ENCODE measurements at regions not wholly inside any gene's neighbourhood (a gene's known extent, or its start where the extent isn't known, plus 50 kb on each side); places are given as distances from the start of the nearest gene placed in this dataset.

- H3K4me1 Mint-ChIP-seq: no peaks in the 10 kb centered on the region
- no peak for ATAC-seq
- no peak for DNase-seq (ENCODE audit: low spot score in 2 of 2)
- H3K36me3 Mint-ChIP-seq: no peaks in the 10 kb centered on the region
- no peak overlapping the region for H3K27ac Mint-ChIP-seq
- no peaks in the 10 kb centered on the region for H3K9me3 Mint-ChIP-seq
- no peak overlapping the region for H3K4me3 Mint-ChIP-seq
These were observed 360.8 kb upstream of the MCTP2 start for GRCh38 chr15:93870583-93870982.

- Mint-ChIP-seq H3K36me3 (no peaks in the 10 kb centered on the region), H3K4me3 (no peak overlapping the region), H3K9me3 (no peaks in the 10 kb centered on the region), H3K4me1 (peaks cover 9% of the 10 kb centered on the region), H3K27ac (no peak overlapping the region)
- DNase-seq (ENCODE audit: low spot score in 2 of 2): no peak
- ATAC-seq: no peak
These were observed 364.4 kb upstream of the MCTP2 start for GRCh38 chr15:93866948-93867347.

DNA sequence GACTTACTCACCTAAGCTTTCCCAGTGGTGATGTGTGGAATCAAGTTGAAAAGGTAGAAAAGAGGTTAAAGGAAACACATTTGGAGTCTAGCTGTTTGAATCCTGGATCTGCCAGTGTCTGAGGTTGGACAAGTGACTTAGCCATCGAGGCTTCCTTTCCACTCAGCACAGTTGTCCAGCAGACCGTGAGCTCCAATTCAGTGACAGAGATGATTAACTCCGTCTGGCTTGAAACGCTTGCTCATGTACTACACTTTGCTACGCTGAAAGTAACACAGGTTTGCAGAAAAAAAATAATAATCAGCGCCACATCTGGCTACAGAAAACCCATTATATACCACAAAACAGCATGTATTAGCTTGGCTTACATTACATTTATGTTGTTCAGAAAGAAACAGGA lies 364.9 kb upstream of the MCTP2 start:
- H3K36me3 Mint-ChIP-seq: no peaks in the 10 kb centered on the region
- no peak overlapping the region for H3K27ac Mint-ChIP-seq
- DNase-seq (ENCODE audit: low spot score in 2 of 2) (no peak), ATAC-seq (no peak)
- H3K4me3 Mint-ChIP-seq: no peak overlapping the region
- H3K9me3 Mint-ChIP-seq: no peaks in the 10 kb centered on the region
- peaks cover 13% of the 10 kb centered on the region for H3K4me1 Mint-ChIP-seq

DNA sequence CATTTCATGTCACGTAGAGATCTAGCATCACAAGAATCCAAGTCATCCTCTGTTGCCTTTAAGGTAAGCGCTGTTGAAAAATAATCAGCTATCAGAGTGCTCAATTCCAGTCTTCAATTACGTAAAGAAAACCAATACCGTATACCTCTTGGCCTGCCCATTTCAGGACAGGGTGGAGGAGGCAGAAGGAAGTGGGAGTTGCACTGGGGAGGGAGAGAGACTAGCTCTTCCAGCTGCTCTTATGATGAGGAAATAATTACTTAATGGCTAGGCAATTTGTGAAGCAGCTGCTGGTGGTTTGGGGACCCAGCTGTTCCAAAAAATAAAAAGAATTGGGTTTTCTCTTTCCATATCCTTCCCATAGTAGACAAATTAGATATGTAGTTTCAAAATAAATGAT lies 365.8 kb upstream of the MCTP2 start:
- Mint-ChIP-seq H3K4me1 (peaks cover 17% of the 10 kb centered on the region), H3K36me3 (no peaks in the 10 kb centered on the region), H3K27ac (no peak overlapping the region), H3K4me3 (no peak overlapping the region), H3K9me3 (no peaks in the 10 kb centered on the region)
- ATAC-seq (no peak), DNase-seq (ENCODE audit: low spot score in 2 of 2) (peak in 1 of 2 donors; percentile 7)

GRCh38 chr15:93862791-93863190 lies 368.6 kb upstream of the MCTP2 start:
- Mint-ChIP-seq H3K27ac (no peak overlapping the region), H3K4me1 (peaks cover 17% of the 10 kb centered on the region), H3K4me3 (no peak overlapping the region), H3K9me3 (no peaks in the 10 kb centered on the region), H3K36me3 (no peaks in the 10 kb centered on the region)
- DNase-seq (ENCODE audit: low spot score in 2 of 2) (peak in 1 of 2 donors; percentile 30), ATAC-seq (no peak)

DNA sequence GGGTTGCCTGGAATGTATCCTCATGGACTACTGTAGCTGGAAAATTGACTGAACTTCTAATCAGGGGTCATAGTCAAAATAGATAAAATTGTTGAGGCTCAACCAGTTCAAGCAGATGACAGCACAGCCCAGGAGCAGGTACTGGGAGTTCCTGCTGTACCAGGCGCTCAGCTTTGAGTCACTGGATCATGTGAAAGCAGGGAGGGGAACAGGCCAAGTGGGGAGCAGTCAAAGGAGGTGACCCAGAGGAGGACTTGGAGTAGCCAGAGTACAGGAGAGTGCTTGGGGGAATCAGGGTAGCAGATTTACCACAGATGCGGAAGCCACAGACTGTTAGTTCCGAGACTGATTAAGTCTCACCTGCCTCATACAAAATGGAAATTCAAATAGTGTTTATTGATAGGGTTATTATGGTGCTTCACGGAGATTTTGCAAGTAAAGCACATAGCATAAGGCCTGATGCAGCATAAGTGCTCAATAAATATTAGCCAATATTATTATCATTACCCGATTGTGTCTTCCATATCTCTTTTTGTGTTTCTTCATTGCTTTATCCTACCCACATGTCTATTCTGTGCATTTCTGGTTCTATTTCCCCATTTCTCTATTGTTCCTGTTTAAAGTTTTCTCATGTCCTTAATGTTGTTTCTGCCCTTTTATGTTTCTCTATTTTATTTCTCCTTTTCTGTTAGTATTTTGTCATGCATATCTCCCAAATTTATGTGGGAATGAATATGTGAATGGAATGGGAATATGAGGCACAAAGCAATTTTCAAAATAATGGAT lies 369.2 kb upstream of the MCTP2 start:
- H3K4me1 Mint-ChIP-seq: peaks cover 17% of the 10 kb centered on the region
- DNase-seq (ENCODE audit: low spot score in 2 of 2) (peak in 1 of 2 donors; percentile 28), ATAC-seq (no peak)
- H3K4me3 Mint-ChIP-seq: peak overlapping the region; percentile 8
- no peak overlapping the region for H3K27ac Mint-ChIP-seq
- H3K36me3 Mint-ChIP-seq: no peaks in the 10 kb centered on the region
- H3K9me3 Mint-ChIP-seq: no peaks in the 10 kb centered on the region

- peak overlapping the region; percentile 8 for H3K4me3 Mint-ChIP-seq
- DNase-seq (ENCODE audit: low spot score in 2 of 2) (peak in 1 of 2 donors; percentile 28), ATAC-seq (peak; percentile 80)
- H3K36me3 Mint-ChIP-seq: no peaks in the 10 kb centered on the region
- H3K9me3 Mint-ChIP-seq: no peaks in the 10 kb centered on the region
- peaks cover 17% of the 10 kb centered on the region for H3K4me1 Mint-ChIP-seq
- no peak overlapping the region for H3K27ac Mint-ChIP-seq
These were observed 369.9 kb upstream of the MCTP2 start for GRCh38 chr15:93861413-93861812.

DNA sequence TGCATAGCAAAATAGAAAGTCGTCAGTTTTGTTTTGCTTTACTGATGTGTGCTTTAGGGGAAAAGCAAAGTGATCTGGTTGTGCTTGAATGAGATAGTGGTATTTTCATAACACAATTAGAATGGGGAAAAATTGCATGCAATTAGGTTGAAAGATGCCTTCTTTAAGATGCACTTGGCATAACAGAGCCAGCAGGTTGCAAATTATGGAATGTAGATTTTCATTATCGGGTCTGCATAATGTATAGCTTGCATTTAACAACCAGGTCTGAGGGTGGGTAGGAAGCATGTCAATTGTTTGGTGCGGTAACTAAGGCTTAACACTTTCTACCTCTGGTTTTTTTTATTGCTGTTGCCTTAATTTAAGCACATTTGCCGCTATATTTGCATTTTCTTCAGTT lies 370.7 kb upstream of the MCTP2 start:
- no peak overlapping the region for H3K27ac Mint-ChIP-seq
- no peak overlapping the region for H3K4me3 Mint-ChIP-seq
- no peak for ATAC-seq
- peaks cover 17% of the 10 kb centered on the region for H3K4me1 Mint-ChIP-seq
- H3K36me3 Mint-ChIP-seq: no peaks in the 10 kb centered on the region
- H3K9me3 Mint-ChIP-seq: no peaks in the 10 kb centered on the region
- DNase-seq (ENCODE audit: low spot score in 2 of 2): peak in 1 of 2 donors; percentile 13

DNA sequence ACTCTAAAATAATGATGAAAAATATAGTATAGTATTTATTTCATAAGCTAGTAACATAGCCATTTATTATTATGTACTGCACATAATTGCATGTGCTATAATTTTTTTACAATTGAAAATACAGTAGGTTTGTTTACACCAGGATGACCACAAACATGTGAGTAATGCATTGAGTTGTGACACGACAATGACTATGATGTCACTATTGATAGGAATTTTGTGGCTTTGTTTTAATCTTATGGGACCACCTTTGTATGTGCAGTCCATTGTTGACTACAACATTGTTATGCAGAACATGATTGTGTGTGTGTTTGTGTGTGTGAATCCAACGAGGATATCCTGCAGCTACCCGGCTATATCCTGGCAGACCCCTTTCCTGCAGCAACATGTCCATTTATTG lies 372.2 kb upstream of the MCTP2 start:
- DNase-seq (ENCODE audit: low spot score in 2 of 2) (no peak), ATAC-seq (no peak)
- no peaks in the 10 kb centered on the region for H3K9me3 Mint-ChIP-seq
- H3K36me3 Mint-ChIP-seq: no peaks in the 10 kb centered on the region
- H3K4me1 Mint-ChIP-seq: peaks cover 17% of the 10 kb centered on the region
- no peak overlapping the region for H3K27ac Mint-ChIP-seq
- H3K4me3 Mint-ChIP-seq: no peak overlapping the region

GRCh38 chr15:93855181-93855826 lies 376.1 kb upstream of the MCTP2 start:
- Mint-ChIP-seq H3K4me3 (no peak overlapping the region), H3K9me3 (no peaks in the 10 kb centered on the region), H3K27ac (no peak overlapping the region), H3K36me3 (no peaks in the 10 kb centered on the region), H3K4me1 (no peaks in the 10 kb centered on the region)
- no peak for ATAC-seq
- no peak for DNase-seq (ENCODE audit: low spot score in 2 of 2)

DNA sequence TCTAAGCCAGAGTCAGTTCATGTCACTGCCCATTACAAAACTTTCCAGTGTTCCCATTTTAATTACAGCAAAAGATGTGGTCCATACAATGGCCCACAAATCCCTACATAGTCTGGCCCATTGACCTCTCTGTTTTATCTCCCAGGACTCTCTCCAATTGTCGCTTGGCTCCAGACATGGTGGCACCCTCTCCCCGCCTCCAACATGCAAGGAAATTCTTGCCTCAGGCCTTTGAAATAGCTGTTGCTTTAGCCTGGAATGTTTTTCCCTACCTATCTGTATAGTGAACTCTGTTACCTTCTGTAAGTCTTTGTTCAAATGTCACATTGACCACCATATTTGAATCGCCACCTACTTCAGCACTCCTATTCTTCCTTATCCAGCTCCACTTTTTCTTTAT lies 377.3 kb upstream of the MCTP2 start:
- Mint-ChIP-seq H3K9me3 (no peaks in the 10 kb centered on the region), H3K4me3 (no peak overlapping the region), H3K36me3 (no peaks in the 10 kb centered on the region), H3K27ac (no peak overlapping the region), H3K4me1 (no peaks in the 10 kb centered on the region)
- ATAC-seq (no peak), DNase-seq (ENCODE audit: low spot score in 2 of 2) (no peak)

- ATAC-seq (no peak), DNase-seq (ENCODE audit: low spot score in 2 of 2) (no peak)
- Mint-ChIP-seq H3K27ac (no peak overlapping the region), H3K9me3 (no peaks in the 10 kb centered on the region), H3K4me1 (no peaks in the 10 kb centered on the region), H3K36me3 (no peaks in the 10 kb centered on the region), H3K4me3 (no peak overlapping the region)
These were observed 378.6 kb upstream of the MCTP2 start for GRCh38 chr15:93852761-93853160.

DNA sequence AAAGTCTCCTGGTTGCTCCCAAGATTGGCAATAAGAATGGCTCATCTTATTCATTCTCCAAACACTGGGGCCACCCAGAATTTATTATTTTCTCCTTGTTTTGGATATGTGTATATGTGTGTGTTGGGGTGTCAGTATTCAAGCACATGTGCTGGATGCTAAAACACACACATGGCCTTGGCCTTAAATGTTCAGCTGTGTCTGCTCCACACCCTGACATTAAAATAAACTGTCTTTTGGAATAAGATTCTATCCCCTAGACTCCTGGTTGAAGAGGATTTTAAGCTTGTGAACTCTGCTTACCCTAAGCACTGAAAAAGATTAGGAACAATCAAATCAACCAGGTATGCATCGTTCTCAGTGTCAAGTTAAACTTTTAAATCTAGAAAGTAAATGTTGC lies 382.9 kb upstream of the MCTP2 start:
- ATAC-seq (no peak), DNase-seq (ENCODE audit: low spot score in 2 of 2) (no peak)
- H3K9me3 Mint-ChIP-seq: no peaks in the 10 kb centered on the region
- H3K27ac Mint-ChIP-seq: no peak overlapping the region
- H3K4me1 Mint-ChIP-seq: no peaks in the 10 kb centered on the region
- no peak overlapping the region for H3K4me3 Mint-ChIP-seq
- no peaks in the 10 kb centered on the region for H3K36me3 Mint-ChIP-seq

- Mint-ChIP-seq H3K4me1 (no peaks in the 10 kb centered on the region), H3K4me3 (no peak overlapping the region), H3K36me3 (no peaks in the 10 kb centered on the region), H3K27ac (no peak overlapping the region), H3K9me3 (no peaks in the 10 kb centered on the region)
- ATAC-seq (no peak), DNase-seq (ENCODE audit: low spot score in 2 of 2) (no peak)
These were observed 383.3 kb upstream of the MCTP2 start for GRCh38 chr15:93848076-93848475.

GRCh38 chr15:93846148-93846547 lies 385.2 kb upstream of the MCTP2 start:
- Mint-ChIP-seq H3K4me3 (no peak overlapping the region), H3K27ac (no peak overlapping the region), H3K9me3 (no peaks in the 10 kb centered on the region), H3K36me3 (no peaks in the 10 kb centered on the region), H3K4me1 (no peaks in the 10 kb centered on the region)
- ATAC-seq: no peak
- DNase-seq (ENCODE audit: low spot score in 2 of 2): no peak

DNA sequence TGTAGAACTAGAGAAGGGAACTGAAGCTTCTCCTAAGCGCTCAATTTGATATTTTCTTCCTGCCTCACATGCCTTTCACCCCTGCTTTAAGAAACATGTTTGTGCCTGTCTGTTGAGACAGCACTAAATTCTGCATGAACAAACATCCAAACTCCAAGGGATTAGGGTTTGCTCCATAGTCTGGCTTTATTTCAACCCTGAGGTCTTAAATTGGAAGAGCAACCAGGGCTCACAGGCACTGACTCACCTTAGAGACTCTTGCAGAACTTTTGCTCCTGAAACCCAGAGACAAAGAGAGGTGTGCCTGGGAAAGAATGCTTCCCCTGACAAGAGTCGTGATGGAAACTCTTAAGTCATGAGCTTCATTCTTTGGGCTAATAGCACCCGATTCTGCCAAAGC lies 393.9 kb upstream of the MCTP2 start:
- H3K27ac Mint-ChIP-seq: no peak overlapping the region
- DNase-seq (ENCODE audit: low spot score in 2 of 2): no peak
- no peak for ATAC-seq
- no peaks in the 10 kb centered on the region for H3K4me1 Mint-ChIP-seq
- H3K4me3 Mint-ChIP-seq: no peak overlapping the region
- no peaks in the 10 kb centered on the region for H3K36me3 Mint-ChIP-seq
- no peaks in the 10 kb centered on the region for H3K9me3 Mint-ChIP-seq

Measured in stimulated activated effector memory CD8-positive, alpha-beta T cell treated with anti-CD3 and anti-CD28 coated beads, Interleukin-12 subunit alpha, Interleukin-12 subunit beta, amount 100 ng/mL, for 72 hours (primary cell).